HG03565 (cell line): ENCODE measurements at regions not wholly inside any gene's neighbourhood (a gene's known extent, or its start where the extent isn't known, plus 50 kb on each side); places are given as distances from the start of the nearest gene placed in this dataset.

ENCODE experiments used
- ATAC-seq: cut with Tn5 transposase; IDR thresholded peaks from one replicate; pipeline ENCODE4 v1.9.1; 2021; ENCODE audit warnings: mild to moderate bottlenecking, moderate library complexity; ENCODE audit not compliant: unreplicated experiment

DNA sequence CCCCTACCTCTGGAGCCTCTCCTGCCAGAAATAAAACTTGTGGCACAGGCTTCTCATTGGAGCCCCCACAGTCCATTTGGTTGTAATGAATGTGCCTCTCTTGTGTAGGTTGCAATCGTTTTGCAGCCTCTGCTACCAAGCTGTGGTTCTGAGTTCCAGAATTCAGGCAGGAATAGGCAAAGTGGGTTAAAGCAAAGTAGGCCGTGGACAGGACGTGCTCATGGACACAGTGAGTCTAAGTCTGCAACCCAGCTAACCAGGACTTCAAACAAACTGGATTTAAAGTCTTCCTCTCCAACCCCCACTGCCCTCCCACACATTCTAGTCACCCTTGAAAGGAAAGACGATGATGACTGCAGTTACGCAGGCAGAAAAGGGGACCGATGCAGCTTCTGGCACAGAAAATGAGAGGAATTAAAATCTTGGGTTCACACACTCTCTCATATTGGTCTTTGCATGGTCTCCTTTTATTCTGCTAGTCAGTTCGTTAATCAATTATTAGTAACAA lies 260.0 kb downstream of the PIK3R1 start:
- ATAC-seq: no peak

DNA sequence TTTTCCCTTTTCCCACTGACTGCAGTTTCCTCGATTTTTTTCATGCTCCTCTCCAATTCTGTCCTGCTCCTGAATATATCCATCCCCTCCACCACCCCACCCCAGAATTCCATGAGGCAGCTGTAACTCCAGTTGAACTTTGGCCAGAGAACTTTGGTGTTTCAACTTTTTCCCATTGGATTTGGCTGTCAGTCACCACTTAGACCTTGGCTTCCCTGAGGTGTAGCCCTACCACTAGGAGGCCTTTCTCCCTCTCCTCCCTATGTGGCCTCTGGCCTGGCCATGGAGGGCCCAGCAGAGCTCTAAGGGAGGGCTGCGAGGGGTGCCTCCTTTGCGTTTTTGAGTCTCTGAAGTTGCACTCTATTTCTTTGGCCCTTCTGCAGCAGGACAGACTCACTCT lies 261.3 kb downstream of the PIK3R1 start:
- ATAC-seq: no peak

GRCh38 chr5:68478301-68479095 lies 262.9 kb downstream of the PIK3R1 start:
- no peak for ATAC-seq

DNA sequence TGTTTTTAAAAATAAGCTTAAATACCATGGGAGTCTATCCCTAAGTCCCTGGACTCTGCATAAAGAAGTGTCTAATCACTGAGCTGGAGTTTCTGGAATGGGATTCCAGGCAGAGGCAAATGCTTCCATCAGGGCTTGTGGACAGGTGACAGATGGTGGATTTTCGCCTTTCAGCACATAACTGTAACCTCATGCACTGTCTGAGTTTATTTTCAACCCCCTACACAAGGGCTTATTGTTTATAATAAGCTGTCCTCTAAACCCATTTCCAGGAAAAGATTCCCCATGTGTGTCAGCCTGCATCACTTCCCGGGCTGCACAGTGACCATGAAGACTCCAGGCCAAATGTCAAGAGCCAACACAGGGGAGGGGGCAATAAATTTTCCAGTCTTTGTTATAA lies 264.0 kb downstream of the PIK3R1 start:
- ATAC-seq: no peak

DNA sequence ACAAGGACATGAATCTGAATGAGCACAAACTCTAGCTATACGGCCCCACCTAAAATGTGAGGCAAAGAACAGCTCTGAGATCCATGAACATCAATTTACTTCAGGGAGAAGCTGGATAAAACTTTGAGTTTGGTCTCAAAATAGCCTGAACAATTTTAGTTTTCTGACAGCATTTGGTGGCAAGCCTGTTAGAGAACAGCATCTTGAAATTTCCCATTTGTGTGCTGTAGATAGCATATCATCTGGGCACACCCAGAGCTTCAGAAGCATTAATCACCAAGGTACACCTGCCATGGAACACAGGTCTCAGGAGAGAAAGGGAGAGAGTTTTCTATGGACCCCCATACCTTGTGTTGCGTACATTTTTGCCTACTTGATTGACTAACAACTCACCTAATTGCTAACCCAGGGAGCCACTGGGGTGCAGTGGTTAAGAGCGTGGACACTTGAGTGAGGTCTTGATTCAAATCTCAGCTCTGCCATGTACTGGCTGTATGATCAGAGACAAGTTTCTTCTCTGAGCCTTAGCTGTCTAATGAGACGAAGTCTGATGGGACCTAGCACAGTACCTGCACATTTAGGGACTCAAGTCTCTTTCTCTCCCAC lies 264.9 kb downstream of the PIK3R1 start:
- ATAC-seq: no peak

- no peak for ATAC-seq
These were observed 266.6 kb downstream of the PIK3R1 start for GRCh38 chr5:68482199-68482598.

DNA sequence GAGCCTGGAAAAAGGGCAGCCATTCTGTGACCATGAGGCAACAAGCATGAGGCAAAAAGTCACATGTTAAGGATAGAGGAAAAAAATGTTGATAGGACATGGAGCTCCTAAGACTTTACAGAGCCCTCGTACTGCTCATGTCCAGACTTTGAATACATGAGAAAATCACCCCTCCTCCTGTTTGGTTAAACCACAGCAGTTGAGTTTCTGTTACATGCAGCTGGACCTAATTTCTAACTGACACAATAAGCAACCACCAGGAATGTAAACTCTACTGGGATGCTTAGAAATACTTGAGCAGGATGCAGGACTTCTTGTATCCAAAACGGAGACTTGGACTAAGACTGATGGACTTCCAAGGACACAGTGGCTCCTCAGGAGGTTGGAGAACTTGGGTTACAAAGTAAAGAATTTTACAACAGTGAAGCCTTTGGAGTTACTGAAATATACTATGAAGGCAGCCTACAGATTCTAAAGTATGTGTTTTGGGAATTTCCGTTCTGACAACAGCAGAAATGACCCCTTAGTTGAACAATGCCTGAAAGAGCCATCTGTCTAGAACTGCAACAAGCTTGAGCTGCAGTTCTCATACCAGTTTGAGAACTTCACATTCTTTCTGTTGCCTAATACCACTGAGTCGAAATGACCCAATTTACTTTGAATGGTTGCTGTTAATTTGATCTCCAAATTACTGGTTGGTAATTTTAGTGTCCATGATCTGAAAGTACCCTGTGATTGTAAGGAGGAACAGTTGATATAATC lies 268.9 kb downstream of the PIK3R1 start:
- no peak for ATAC-seq

DNA sequence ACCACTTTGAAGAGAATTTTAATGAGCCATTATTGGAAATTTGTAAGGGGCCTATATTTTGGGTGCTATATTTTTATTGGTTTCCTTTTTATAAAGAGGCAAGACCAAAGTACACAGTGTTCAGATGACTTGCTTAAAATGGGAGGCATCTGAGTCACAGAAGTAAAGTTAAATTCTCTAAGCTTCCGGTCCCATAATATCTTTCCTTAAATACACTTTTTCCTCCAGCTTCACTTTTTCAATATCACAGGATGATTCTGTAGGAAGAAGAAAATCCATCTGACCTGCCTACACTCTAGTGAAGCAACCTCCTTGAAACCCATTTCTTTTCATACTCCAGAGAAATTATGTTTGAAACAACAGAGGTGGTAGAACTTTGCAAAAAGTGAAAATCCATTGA lies 274.0 kb downstream of the PIK3R1 start:
- ATAC-seq: no peak

DNA sequence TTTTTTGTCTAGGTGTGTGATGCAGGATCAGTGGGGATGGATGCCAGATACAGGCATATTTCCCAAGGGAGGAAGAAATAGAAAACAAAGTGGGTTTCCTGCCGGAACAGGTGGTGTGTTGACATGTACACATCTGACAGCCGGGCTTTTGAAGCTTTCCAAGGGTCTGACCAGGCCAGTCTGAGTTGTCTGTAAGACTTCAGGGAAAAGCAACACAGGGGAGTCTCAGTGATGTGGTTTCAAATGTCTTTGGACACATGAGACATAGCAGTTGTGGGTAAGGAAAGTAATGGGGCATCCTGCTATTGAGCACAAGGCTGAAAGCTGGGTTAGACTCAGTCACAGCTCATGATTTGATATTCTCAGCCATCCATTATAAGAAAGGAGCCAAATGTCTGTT lies 274.9 kb downstream of the PIK3R1 start:
- no peak for ATAC-seq

DNA sequence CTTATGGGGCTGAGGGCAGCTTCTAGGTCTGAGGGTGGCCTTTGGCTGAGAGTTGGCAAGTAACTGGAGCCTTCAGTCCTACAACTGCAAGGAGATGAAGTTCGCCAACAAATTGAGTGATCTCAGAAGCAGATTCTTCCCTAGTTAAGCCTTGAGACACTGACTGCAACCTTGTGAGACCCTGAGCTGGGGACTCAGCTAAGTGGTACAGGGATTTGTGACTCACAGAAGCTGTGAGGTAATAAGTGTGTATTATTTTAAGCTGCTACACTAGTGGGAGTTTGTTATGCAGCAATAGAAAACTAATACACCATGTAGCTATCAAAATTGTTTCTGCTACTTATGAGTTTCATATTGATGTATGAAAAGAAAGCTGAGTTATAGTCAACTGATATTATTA lies 279.2 kb downstream of the PIK3R1 start:
- ATAC-seq: no peak

DNA sequence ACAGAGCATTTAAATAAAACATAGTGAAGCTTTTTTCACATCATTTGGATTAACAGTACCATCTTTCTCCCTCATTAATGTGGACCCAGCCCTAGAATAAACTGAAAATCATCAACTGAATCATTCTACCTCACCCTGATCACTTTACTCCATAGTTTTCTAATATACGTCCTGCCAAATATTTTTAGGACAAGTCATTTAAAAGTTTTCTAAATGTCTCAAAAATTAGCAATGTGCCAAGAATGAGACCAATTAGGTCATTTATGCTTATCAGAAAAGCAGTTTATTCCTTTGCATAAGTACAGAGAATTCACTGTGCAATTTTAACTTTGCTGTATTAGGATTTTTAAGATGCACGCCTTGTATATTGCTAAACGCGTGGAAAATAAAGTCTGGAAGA lies 284.4 kb downstream of the PIK3R1 start:
- no peak for ATAC-seq

- ATAC-seq: no peak
These were observed 285.3 kb downstream of the PIK3R1 start for GRCh38 chr5:68500813-68501212.

DNA sequence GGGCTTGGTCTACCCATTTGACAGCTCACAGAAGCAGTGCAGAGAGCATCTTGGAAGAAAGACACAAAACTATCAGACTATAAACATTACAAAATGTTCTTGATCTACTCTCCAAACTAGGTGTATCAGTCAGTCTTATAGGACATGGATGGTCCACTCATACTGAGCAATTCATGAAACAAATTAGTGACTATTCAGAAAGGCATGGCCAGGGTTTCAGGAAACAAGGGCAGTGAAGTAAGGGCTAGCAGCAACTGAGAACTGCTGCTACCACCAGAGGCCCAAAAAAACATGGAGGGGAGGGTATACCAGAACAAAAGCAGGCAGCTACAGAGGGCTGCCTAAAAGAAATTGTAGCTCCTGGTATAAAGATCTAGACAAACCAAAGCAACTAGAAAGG lies 287.0 kb downstream of the PIK3R1 start:
- ATAC-seq: no peak

DNA sequence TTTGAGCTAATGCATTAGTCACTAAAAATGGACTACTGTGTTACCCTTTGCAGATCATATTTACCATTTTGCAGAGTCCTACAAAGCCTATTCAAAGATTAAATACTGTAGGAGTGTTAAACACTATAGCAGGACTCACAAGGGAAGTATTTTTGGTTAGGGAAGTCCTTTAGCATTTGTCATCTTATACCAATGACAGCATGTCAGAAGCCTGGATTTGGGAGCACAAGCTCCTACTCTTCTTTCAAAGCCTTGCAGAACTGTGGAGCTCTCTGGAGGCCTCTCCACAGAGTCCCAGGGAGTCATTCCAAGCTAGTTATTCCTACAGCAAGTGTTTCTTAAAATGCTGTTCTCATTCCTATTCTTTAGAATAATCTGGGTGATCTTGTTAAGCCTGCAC lies 288.8 kb downstream of the PIK3R1 start:
- ATAC-seq: no peak

- no peak for ATAC-seq
These were observed 290.6 kb downstream of the PIK3R1 start for GRCh38 chr5:68505917-68506860.

DNA sequence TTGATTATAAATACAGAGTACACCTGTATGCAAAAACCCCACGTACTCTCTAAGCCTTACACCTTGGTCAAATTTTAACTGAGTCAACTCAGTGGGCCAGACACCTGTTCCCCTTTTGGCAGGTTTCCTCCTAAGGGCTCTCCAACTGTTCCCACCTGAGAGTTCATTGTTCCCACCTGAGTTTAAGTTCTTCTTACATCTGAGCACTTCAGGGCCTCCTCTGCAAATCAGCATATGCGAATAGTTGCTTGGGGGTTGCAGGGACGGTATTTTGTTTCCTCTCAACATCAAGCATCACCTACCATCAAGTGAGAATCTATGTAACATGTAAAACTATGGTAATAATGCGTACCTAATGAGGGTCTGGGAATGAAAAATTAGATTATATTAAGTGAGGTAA lies 300.0 kb downstream of the PIK3R1 start:
- no peak for ATAC-seq

DNA sequence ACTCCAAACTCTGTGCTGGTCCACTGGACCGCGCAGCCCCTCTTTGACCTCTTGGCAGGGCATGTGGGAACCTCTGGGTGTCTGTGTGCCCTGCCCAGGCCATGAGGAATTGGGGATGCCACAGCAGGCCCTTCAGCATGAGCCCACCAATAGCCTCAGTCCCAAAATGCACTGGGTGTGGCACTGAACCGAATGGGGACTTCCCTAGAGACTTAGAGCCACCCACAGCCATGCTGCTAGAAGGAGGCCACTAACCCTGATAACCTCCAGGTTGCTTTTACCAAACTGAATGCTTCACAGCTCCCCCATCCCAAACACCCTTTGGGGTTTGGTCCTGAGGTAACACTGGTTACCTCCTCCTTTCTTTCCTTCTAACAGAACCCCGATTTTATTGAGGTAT lies 302.7 kb downstream of the PIK3R1 start:
- no peak for ATAC-seq

DNA sequence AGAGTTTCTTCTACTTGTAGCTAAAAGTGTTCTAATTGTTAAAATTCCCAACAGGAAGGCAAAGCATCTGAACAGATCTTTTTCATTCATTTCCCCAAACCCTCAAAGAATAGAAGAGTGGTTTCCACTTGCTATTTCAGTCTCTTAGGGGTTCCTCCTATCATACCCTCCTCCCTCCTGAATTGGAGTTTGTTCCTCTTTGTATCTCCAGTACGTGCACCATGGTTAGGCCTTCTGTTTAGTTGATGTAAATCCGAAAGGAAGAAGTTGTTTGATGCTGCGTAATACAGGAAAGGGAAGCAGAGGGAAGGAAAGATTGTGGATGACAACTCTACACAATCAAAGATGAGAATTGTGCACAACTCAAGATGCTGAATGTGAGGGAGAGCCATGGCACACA lies 303.6 kb downstream of the PIK3R1 start:
- no peak for ATAC-seq

DNA sequence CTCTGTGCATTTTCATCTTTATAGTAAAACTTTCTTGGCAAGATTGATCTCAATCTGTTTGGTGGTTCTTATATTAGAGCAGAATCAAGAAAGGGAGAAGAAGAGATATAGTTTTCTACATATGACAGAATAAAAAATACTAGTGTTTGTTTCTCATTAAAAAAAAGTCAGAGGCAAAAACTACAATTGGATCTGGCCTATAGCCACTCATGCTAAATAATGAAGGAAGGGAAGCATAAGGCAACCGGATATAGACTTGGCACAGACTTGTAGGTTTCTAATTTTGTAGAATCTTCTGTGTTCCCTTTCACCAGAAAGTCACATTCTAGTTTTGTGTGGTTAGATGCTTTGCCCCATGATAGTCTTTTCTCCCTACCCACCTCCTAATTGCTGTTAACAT lies 306.2 kb downstream of the PIK3R1 start:
- ATAC-seq: no peak

GRCh38 chr5:68522863-68523262 lies 307.3 kb downstream of the PIK3R1 start:
- ATAC-seq: no peak

- no peak for ATAC-seq
These were observed 313.3 kb downstream of the PIK3R1 start for GRCh38 chr5:68528821-68529273.
